DND-41 (cell line): ENCODE measurements at regions not wholly inside any gene's neighbourhood (a gene's known extent, or its start where the extent isn't known, plus 50 kb on each side); places are given as distances from the start of the nearest gene placed in this dataset.

ENCODE experiments used
- EZH2 ChIP-seq: IDR thresholded peaks from 3 replicates; pipeline ENCODE4 v1.6.1; 2012; ENCODE audit warnings: borderline replicate concordance, low read depth, mild to moderate bottlenecking, moderate library complexity, low read length, inconsistent platforms; ENCODE audit not compliant: severe bottlenecking
- TF ChIP-seq, protein P1 (sequence below): IDR thresholded peaks from 2 replicates; pipeline ENCODE4 v1.5.1; 2012; ENCODE audit warnings: borderline replicate concordance, low read length, moderate library complexity, mild to moderate bottlenecking; ENCODE audit not compliant: poor library complexity, severe bottlenecking; ENCODE audit errors: extremely low read depth

DNA sequence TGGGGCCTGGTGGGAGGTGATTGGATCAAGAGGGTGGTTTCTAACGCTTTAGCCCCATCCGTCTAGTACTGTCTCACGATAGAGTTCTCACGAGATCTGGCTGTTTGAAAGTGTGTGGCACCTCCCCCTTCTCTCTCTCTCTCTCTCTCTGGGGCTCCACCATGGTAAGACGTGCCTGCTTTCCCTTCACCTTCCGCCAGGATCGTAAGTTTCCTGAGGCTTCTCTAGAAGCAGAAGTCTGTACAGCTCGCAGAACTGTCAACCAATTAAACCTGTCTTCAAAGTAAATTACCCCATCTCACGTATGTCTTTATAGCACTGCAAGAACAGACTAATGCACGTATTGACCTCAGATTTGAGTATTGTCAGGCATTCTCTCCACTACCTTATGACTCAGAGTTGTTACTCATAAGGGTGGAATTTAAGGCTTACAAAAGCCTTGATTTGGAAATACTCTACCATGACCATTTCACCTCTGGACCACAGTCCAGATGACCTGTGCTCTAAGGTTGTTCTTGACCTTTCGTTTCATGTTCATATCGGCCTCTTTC, 99.5 kb upstream of the AGAP1 start:
- TF ChIP-seq, protein P1, sequence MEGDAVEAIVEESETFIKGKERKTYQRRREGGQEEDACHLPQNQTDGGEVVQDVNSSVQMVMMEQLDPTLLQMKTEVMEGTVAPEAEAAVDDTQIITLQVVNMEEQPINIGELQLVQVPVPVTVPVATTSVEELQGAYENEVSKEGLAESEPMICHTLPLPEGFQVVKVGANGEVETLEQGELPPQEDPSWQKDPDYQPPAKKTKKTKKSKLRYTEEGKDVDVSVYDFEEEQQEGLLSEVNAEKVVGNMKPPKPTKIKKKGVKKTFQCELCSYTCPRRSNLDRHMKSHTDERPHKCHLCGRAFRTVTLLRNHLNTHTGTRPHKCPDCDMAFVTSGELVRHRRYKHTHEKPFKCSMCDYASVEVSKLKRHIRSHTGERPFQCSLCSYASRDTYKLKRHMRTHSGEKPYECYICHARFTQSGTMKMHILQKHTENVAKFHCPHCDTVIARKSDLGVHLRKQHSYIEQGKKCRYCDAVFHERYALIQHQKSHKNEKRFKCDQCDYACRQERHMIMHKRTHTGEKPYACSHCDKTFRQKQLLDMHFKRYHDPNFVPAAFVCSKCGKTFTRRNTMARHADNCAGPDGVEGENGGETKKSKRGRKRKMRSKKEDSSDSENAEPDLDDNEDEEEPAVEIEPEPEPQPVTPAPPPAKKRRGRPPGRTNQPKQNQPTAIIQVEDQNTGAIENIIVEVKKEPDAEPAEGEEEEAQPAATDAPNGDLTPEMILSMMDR = no peak
- no peak for TF ChIP-seq EZH2
